ENCODE measurements at regions not wholly inside any gene's neighbourhood (a gene's known extent, or its start where the extent isn't known, plus 50 kb on each side); places are given as distances from the start of the nearest gene placed in this dataset.

DNA sequence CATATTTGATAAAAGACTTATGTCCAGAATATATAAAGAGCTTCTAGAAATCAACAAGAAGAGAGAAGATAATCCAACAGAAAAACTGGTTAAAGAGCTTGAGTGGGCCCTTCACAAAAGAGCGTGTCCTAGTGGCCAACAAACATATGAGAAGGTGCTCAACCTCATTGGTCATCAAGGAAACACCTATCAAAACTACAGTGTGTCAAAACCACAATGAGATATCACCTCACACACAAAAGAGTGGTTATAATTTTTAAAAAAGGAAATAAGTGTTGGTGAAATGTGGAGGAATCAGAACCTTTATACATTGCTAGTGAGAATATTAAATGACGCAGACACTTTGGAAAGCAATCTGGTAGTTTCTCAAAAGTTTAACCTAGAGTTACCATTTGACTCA is 68.4 kb upstream of the KLF13 start:
- peaks cover 0 to 12% (median 4%) of the 10 kb centered on the region in 4 donors for H3K4me1 ChIP-seq
- no peaks in the 10 kb centered on the region for H3K9me3 ChIP-seq
- TF ChIP-seq CTCF (IDR thresholded peaks at IDR 0.05) (no peak), POLR2A (IDR thresholded peaks at IDR 0.05) (no peak)
- H3K27ac ChIP-seq = no peak overlapping the region
- H3K27me3 ChIP-seq = no peaks in the 10 kb centered on the region
- ATAC-seq (no peak), DNase-seq (no peak)
- H3K36me3 ChIP-seq = no peaks in the 10 kb centered on the region
- WGBS (ENCODE audit: insufficient coverage, low coverage, low lambda C conversion rate, missing lambda C conversion rate) = 71% methylated on average over 2 of the region's 2 CpGs
- intact Hi-C loops (cut with DNase I) = no loop called here
- H3K4me3 ChIP-seq = no peak overlapping the region

- intact Hi-C loops (cut with DNase I) = no loop called here
- Histone ChIP-seq H3K9me3 (no peaks in the 10 kb centered on the region), H3K27me3 (no peaks in the 10 kb centered on the region), H3K36me3 (no peaks in the 10 kb centered on the region), H3K4me1 (peaks cover 0 to 26% (median 10%) of the 10 kb centered on the region in 4 donors), H3K4me3 (no peak overlapping the region), H3K27ac (no peak overlapping the region)
- DNase-seq (no peak), ATAC-seq (no peak)
- no CpG with 5 or more reads among the region's 1 CpG for WGBS (ENCODE audit: insufficient coverage, low coverage, low lambda C conversion rate, missing lambda C conversion rate)
- no peak for TF ChIP-seq POLR2A (IDR thresholded peaks at IDR 0.05)
- no peak for TF ChIP-seq CTCF (IDR thresholded peaks at IDR 0.05)
Observed at GRCh38 chr15:31259562-31260252, 66.9 kb upstream of the KLF13 start.

GRCh38 chr15:31260646-31261265 is 65.9 kb upstream of the KLF13 start:
- 84% methylated on average over 10 of the region's 11 CpGs for WGBS (ENCODE audit: insufficient coverage, low coverage, low lambda C conversion rate, missing lambda C conversion rate)
- no peaks in the 10 kb centered on the region for H3K36me3 ChIP-seq
- DNase-seq = peak in 1 of 3 donors; percentile 35

More at GRCh38 chr15:31260646-31261265, 65.9 kb upstream of the KLF13 start:
- ATAC-seq = no peak
- no peak overlapping the region for H3K27ac ChIP-seq
- TF ChIP-seq POLR2A (IDR thresholded peaks at IDR 0.05) (no peak), CTCF (IDR thresholded peaks at IDR 0.05) (no peak)
- H3K27me3 ChIP-seq = no peaks in the 10 kb centered on the region
- H3K4me3 ChIP-seq = no peak overlapping the region
- no peaks in the 10 kb centered on the region for H3K9me3 ChIP-seq
- intact Hi-C loops (cut with DNase I) = no loop called here
- peaks cover 0 to 37% (median 17%) of the 10 kb centered on the region in 4 donors for H3K4me1 ChIP-seq

Measured in right lobe of liver (tissue), 6 donors.